Caco-2 (cell line): ENCODE measurements at regions not wholly inside any gene's neighbourhood (a gene's known extent, or its start where the extent isn't known, plus 50 kb on each side); places are given as distances from the start of the nearest gene placed in this dataset.

Source experiments
- BruUV-seq: library from RNA; stranded (reverse); fragments of 400-500 nt; replicated peaks from 2 replicates; lab custom pipeline; 2021; lab: Mats Ljungman, UMichigan
- CTCF ChIA-PET: fragments of 300-600 bp; sonication (Branson Sonifier 250); formaldehyde crosslinking; loops from one replicate; lab custom pipeline; 2022; ENCODE audit warnings: antibody characterized with exemption; lab: Charles Lee
- POLR2A ChIA-PET: fragments of 300-600 bp; sonication (Branson Sonifier 250); formaldehyde crosslinking; loops from one replicate; lab custom pipeline; 2022; ENCODE audit warnings: antibody characterized with exemption; lab: Charles Lee
- DNase-seq, 2 experiments: peaks; one replicate each; pipeline versions ENCODE4 v3.0.0 to v3.0.0-alpha.2; 2020 to 2022
- H3K27me3 ChIP-seq: replicated peaks from 2 replicates; pipeline ENCODE4 v1.6.0; 2011; ENCODE audit warnings: low read length; ENCODE audit not compliant: control insufficient read depth, insufficient read depth
- H3K36me3 ChIP-seq: 2 replicates; pipeline ENCODE4 v1.5.1; 2011; ENCODE audit warnings: low read length; ENCODE audit not compliant: control insufficient read depth, insufficient read depth
- H3K4me1 ChIP-seq: fragments of 250-450 bp; sonication (Bioruptor Pico); 2 replicates; pipeline ENCODE4 v1.5.1; 2020; ENCODE audit warnings: mild to moderate bottlenecking
- H3K4me3 ChIP-seq: 2 replicates; pipeline ENCODE4 v1.5.1; 2011; ENCODE audit warnings: low read depth, mild to moderate bottlenecking, control low read depth, low read length
- H3K9me3 ChIP-seq: fragments of 250-450 bp; sonication (Bioruptor Pico); 2 replicates; pipeline ENCODE4 v1.5.1; 2020; ENCODE audit warnings: mild to moderate bottlenecking, moderate library complexity
- H3K27ac Mint-ChIP-seq: one replicate; pipeline ENCODE4 v1.8.0; 2022; ENCODE audit warnings: mixed read lengths; ENCODE audit not compliant: unreplicated experiment
- H3K27me3 Mint-ChIP-seq: one replicate; pipeline ENCODE4 v1.8.0; 2022; ENCODE audit warnings: mixed read lengths; ENCODE audit not compliant: insufficient read depth, unreplicated experiment
- H3K36me3 Mint-ChIP-seq: one replicate; pipeline ENCODE4 v1.8.0; 2022; ENCODE audit warnings: mild to moderate bottlenecking, mixed read lengths; ENCODE audit not compliant: insufficient read depth, unreplicated experiment
- H3K4me1 Mint-ChIP-seq: one replicate; pipeline ENCODE4 v1.8.0; 2022; ENCODE audit warnings: low read depth, mixed read lengths; ENCODE audit not compliant: unreplicated experiment
- H3K4me3 Mint-ChIP-seq: one replicate; pipeline ENCODE4 v1.8.0; 2022; ENCODE audit warnings: mild to moderate bottlenecking, moderate library complexity, mixed read lengths; ENCODE audit not compliant: unreplicated experiment
- H3K9me3 Mint-ChIP-seq: one replicate; pipeline ENCODE4 v1.8.0; 2022; ENCODE audit warnings: mixed read lengths; ENCODE audit not compliant: unreplicated experiment
- intact Hi-C: fragments of 100-400 bp; cut with micrococcal nuclease; formaldehyde crosslinking; loops from one replicate; pipeline ENCODE4 v1.10.0; 2022; ENCODE audit not compliant: unreplicated experiment
- TF ChIP-seq, protein P1 (sequence below), 2 experiments: fragments of 200-600 bp in 1 of 2; IDR thresholded peaks; 1 replicate in 1 of 2; 2 replicates in 1 of 2; pipeline versions ENCODE4 v1.5.1 to v1.8.0; 2011 to 2022; ENCODE audit warnings: antibody characterized with exemption in 1 of 2, control low read depth in 1 of 2, inconsistent platforms in 1 of 2, low read depth in 1 of 2, low read length in 1 of 2, mild to moderate bottlenecking in 1 of 2, moderate library complexity in 1 of 2; ENCODE audit not compliant: insufficient read depth in 1 of 2, severe bottlenecking in 1 of 2, unreplicated experiment in 1 of 2

DNA sequence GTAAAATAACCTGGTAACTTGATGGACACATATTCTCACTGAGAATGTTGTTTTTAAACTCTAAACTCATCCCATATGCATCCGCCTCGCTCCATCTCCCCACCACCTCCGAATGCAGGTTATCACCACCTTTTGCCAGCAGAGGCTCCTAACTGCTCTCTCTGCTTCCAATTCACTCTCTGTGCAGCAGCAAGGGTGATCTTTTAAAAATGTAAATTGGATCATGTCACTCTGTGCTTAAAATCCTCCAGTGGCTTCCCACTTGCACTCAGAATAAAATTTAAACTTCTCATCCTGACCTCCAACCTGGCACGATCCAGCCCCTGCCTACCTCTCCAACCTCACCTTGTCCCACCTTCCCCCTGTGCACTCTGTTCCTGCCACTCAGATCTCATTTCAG is 317.2 kb downstream of the ZSWIM6 start:
- CTCF ChIA-PET, result no interaction called here
- H3K36me3 Mint-ChIP-seq, result no peaks in the 10 kb centered on the region
- Histone ChIP-seq H3K4me3 (no peak overlapping the region), H3K9me3 (no peaks in the 10 kb centered on the region), H3K27me3 (no peaks in the 10 kb centered on the region; the same call in 1 of the 2 replicates), H3K4me1 (no peaks in the 10 kb centered on the region), H3K36me3 (no peaks in the 10 kb centered on the region)
- no peak overlapping the region for H3K27ac Mint-ChIP-seq
- POLR2A ChIA-PET, result no interaction called here
- intact Hi-C loops, result no loop called here
- no peaks in the 10 kb centered on the region for H3K4me1 Mint-ChIP-seq
- no peak overlapping the region for H3K4me3 Mint-ChIP-seq
- TF ChIP-seq, protein P1, sequence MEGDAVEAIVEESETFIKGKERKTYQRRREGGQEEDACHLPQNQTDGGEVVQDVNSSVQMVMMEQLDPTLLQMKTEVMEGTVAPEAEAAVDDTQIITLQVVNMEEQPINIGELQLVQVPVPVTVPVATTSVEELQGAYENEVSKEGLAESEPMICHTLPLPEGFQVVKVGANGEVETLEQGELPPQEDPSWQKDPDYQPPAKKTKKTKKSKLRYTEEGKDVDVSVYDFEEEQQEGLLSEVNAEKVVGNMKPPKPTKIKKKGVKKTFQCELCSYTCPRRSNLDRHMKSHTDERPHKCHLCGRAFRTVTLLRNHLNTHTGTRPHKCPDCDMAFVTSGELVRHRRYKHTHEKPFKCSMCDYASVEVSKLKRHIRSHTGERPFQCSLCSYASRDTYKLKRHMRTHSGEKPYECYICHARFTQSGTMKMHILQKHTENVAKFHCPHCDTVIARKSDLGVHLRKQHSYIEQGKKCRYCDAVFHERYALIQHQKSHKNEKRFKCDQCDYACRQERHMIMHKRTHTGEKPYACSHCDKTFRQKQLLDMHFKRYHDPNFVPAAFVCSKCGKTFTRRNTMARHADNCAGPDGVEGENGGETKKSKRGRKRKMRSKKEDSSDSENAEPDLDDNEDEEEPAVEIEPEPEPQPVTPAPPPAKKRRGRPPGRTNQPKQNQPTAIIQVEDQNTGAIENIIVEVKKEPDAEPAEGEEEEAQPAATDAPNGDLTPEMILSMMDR (IDR thresholded peaks at IDR 0.05; ENCODE audit: insufficient read depth in 1 of 2, low read depth in 1 of 2, low read length in 1 of 2, severe bottlenecking in 1 of 2, unreplicated experiment in 1 of 2), result no peak
- no peaks in the 10 kb centered on the region for H3K9me3 Mint-ChIP-seq
- BruUV-seq, result no TSS peak
- H3K27me3 Mint-ChIP-seq, result peaks cover 9% of the 10 kb centered on the region
- DNase-seq, result no peak

DNA sequence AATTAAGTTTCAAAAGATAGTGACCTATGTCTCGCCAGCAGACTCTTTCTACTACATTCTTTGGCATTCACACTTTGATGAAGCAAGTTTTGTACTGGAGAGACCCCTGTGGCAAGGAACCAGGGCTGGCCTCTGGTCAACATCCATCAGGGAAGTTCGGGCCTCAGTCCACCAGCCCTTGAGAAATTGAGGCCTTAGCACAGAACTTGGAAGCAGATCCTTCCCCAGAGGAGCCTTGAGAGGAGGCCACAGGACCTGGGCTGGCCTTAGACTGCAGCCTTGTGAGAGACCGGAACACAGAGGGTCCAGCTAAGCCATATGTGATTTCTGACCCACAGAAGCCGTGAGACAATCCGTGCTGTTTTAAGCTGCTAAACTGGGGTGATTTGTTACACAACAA is 317.9 kb downstream of the ZSWIM6 start:
- Histone ChIP-seq H3K4me3 (no peak overlapping the region), H3K27me3 (no peaks in the 10 kb centered on the region; the same call in 1 of the 2 replicates), H3K9me3 (no peaks in the 10 kb centered on the region), H3K4me1 (no peaks in the 10 kb centered on the region), H3K36me3 (no peaks in the 10 kb centered on the region)
- H3K27me3 Mint-ChIP-seq, result peaks cover 9% of the 10 kb centered on the region
- ChIA-PET CTCF (no interaction called here), POLR2A (no interaction called here)
- no peak overlapping the region for H3K4me3 Mint-ChIP-seq
- no peaks in the 10 kb centered on the region for H3K36me3 Mint-ChIP-seq
- no peaks in the 10 kb centered on the region for H3K9me3 Mint-ChIP-seq
- H3K27ac Mint-ChIP-seq, result no peak overlapping the region
- TF ChIP-seq, protein P1 (IDR thresholded peaks at IDR 0.05; ENCODE audit: insufficient read depth in 1 of 2, low read depth in 1 of 2, low read length in 1 of 2, severe bottlenecking in 1 of 2, unreplicated experiment in 1 of 2), result no peak
- H3K4me1 Mint-ChIP-seq, result no peaks in the 10 kb centered on the region
- intact Hi-C loops, result loop anchor here (10.0 kb wide), 1 partner anchor 375 kb away; no protein-coding TSS in a partner anchor
- DNase-seq, result no peak
- no TSS peak for BruUV-seq

GRCh38 chr5:61650661-61651060 is 318.6 kb downstream of the ZSWIM6 start:
- H3K4me3 Mint-ChIP-seq, result no peak overlapping the region
- no peaks in the 10 kb centered on the region for H3K36me3 Mint-ChIP-seq
- no TSS peak for BruUV-seq
- CTCF ChIA-PET, result no interaction called here
- POLR2A ChIA-PET, result no interaction called here
- H3K27me3 Mint-ChIP-seq, result peaks cover 14% of the 10 kb centered on the region
- no peak for DNase-seq
- Histone ChIP-seq H3K4me1 (no peaks in the 10 kb centered on the region), H3K4me3 (no peak overlapping the region), H3K9me3 (no peaks in the 10 kb centered on the region), H3K36me3 (no peaks in the 10 kb centered on the region), H3K27me3 (no peaks in the 10 kb centered on the region; the same call in 1 of the 2 replicates)
- H3K4me1 Mint-ChIP-seq, result no peaks in the 10 kb centered on the region
- intact Hi-C loops, result loop anchor here (10.0 kb wide), 1 partner anchor 376 kb away; no protein-coding TSS in a partner anchor
- no peaks in the 10 kb centered on the region for H3K9me3 Mint-ChIP-seq
- TF ChIP-seq, protein P1 (IDR thresholded peaks at IDR 0.05; ENCODE audit: insufficient read depth in 1 of 2, low read depth in 1 of 2, low read length in 1 of 2, severe bottlenecking in 1 of 2, unreplicated experiment in 1 of 2), result no peak
- H3K27ac Mint-ChIP-seq, result no peak overlapping the region
